ENCODE measurements at regions not wholly inside any gene's neighbourhood (a gene's known extent, or its start where the extent isn't known, plus 50 kb on each side); places are given as distances from the start of the nearest gene placed in this dataset.

GRCh38 chr4:108567831-108568230 is 52.5 kb upstream of the RPL34 start:
- no peak for DNase-seq

GRCh38 chr4:108561116-108561515 is 59.3 kb upstream of the RPL34 start:
- DNase-seq = no peak

- no peak for DNase-seq
Observed at GRCh38 chr4:108560616-108561015, 59.8 kb upstream of the RPL34 start.

GRCh38 chr4:108559911-108560310 is 60.5 kb upstream of the RPL34 start:
- DNase-seq = no peak

GRCh38 chr4:108559068-108559793 is 61.1 kb upstream of the RPL34 start:
- DNase-seq = no peak

GRCh38 chr4:108556588-108557200 is 63.7 kb upstream of the RPL34 start:
- no peak for DNase-seq

- DNase-seq = no peak
Observed at GRCh38 chr4:108556166-108556565, 64.2 kb upstream of the RPL34 start.

- no peak for DNase-seq
Observed at GRCh38 chr4:108555701-108556100, 64.7 kb upstream of the RPL34 start.

- no peak for DNase-seq
Observed at GRCh38 chr4:108547682-108548081, 72.7 kb upstream of the RPL34 start.

- DNase-seq = no peak
Observed at GRCh38 chr4:108546728-108547127, 73.6 kb upstream of the RPL34 start.

GRCh38 chr4:108544481-108544880 is 75.9 kb upstream of the RPL34 start:
- no peak for DNase-seq

GRCh38 chr4:108543359-108543968 is 76.9 kb upstream of the RPL34 start:
- no peak for DNase-seq

GRCh38 chr4:108540536-108540935 is 79.8 kb upstream of the RPL34 start:
- DNase-seq = no peak

- DNase-seq = no peak
Observed at GRCh38 chr4:108536577-108536976, 83.8 kb upstream of the RPL34 start.

- no peak for DNase-seq
Observed at GRCh38 chr4:108535757-108536156, 84.6 kb upstream of the RPL34 start.

GRCh38 chr4:108533876-108534275 is 86.5 kb upstream of the RPL34 start:
- no peak for DNase-seq

- no peak for DNase-seq
Observed at GRCh38 chr4:108533245-108533844, 87.0 kb upstream of the RPL34 start.

GRCh38 chr4:108532738-108533137 is 87.6 kb upstream of the RPL34 start:
- DNase-seq = no peak

GRCh38 chr4:108532187-108532586 is 88.2 kb upstream of the RPL34 start:
- no peak for DNase-seq

- no peak for DNase-seq
Observed at GRCh38 chr4:108531461-108531860, 88.9 kb upstream of the RPL34 start.

GRCh38 chr4:108529984-108530905 is 90.1 kb upstream of the RPL34 start:
- no peak for DNase-seq

- no peak for DNase-seq
Observed at GRCh38 chr4:108529102-108529501, 91.3 kb upstream of the RPL34 start.

GRCh38 chr4:108527723-108528122 is 92.7 kb upstream of the RPL34 start:
- no peak for DNase-seq
